ENCODE measurements at regions not wholly inside any gene's neighbourhood (a gene's known extent, or its start where the extent isn't known, plus 50 kb on each side); places are given as distances from the start of the nearest gene placed in this dataset.

DNA sequence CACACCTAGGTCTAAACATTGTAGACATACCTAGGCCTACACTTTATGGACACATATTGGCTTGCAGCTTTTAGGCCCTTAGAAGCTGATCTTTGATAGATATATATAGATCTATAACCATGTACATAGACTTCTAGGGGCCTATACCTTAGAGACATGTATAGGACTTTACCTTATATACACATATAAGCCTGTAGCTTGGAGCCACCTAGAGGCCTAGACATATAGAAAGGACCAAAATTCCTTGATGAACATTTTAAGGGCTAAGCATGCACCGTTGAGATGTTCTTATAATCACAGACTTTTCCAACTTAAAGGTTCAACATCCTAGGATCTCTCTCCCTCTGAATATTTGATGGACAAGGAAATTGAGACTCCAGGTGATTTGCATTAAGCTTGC is 371.7 kb upstream of the SASH1 start:
- H3K9me3 Mint-ChIP-seq (ENCODE audit: unreplicated experiment), result peaks cover 6% of the 10 kb centered on the region
- peaks cover 15% of the 10 kb centered on the region for H3K4me1 Mint-ChIP-seq (ENCODE audit: unreplicated experiment)
- no peak overlapping the region for H3K27ac Mint-ChIP-seq (ENCODE audit: unreplicated experiment)
- no peaks in the 10 kb centered on the region for H3K36me3 Mint-ChIP-seq (ENCODE audit: unreplicated experiment)
- H3K4me3 Mint-ChIP-seq (ENCODE audit: unreplicated experiment), result no peak overlapping the region
- TF ChIP-seq, protein P1, sequence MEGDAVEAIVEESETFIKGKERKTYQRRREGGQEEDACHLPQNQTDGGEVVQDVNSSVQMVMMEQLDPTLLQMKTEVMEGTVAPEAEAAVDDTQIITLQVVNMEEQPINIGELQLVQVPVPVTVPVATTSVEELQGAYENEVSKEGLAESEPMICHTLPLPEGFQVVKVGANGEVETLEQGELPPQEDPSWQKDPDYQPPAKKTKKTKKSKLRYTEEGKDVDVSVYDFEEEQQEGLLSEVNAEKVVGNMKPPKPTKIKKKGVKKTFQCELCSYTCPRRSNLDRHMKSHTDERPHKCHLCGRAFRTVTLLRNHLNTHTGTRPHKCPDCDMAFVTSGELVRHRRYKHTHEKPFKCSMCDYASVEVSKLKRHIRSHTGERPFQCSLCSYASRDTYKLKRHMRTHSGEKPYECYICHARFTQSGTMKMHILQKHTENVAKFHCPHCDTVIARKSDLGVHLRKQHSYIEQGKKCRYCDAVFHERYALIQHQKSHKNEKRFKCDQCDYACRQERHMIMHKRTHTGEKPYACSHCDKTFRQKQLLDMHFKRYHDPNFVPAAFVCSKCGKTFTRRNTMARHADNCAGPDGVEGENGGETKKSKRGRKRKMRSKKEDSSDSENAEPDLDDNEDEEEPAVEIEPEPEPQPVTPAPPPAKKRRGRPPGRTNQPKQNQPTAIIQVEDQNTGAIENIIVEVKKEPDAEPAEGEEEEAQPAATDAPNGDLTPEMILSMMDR (IDR thresholded peaks at IDR 0.05), result peak; percentile 41
- no peak for DNase-seq (ENCODE audit: extremely low spot score, unreplicated experiment)
- no peaks in the 10 kb centered on the region for H3K27me3 Mint-ChIP-seq (ENCODE audit: unreplicated experiment)

DNA sequence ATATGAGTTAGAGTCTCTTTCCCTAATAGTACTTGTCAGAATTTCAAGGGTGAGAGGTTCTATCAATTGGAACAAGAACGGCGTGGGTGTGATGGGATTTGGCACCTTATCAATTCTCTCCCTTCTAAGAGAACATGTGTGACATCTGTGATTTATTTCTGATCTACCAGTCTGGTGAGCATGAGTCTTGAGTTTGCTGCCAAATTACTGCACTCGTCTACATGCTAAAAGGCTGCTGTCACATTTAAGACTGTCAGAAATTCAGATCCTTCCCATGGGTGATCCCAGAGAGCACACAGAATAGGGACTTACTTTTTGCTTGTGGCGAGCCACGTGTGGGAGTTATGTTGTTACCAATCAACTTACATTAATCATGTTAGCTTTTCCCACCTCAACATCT is 370.2 kb upstream of the SASH1 start:
- TF ChIP-seq, protein P1 (IDR thresholded peaks at IDR 0.05), result no peak
- peaks cover 15% of the 10 kb centered on the region for H3K4me1 Mint-ChIP-seq (ENCODE audit: unreplicated experiment)
- DNase-seq (ENCODE audit: extremely low spot score, unreplicated experiment), result no peak
- no peak overlapping the region for H3K4me3 Mint-ChIP-seq (ENCODE audit: unreplicated experiment)
- H3K27me3 Mint-ChIP-seq (ENCODE audit: unreplicated experiment), result no peaks in the 10 kb centered on the region
- H3K9me3 Mint-ChIP-seq (ENCODE audit: unreplicated experiment), result peaks cover 6% of the 10 kb centered on the region
- no peaks in the 10 kb centered on the region for H3K36me3 Mint-ChIP-seq (ENCODE audit: unreplicated experiment)
- no peak overlapping the region for H3K27ac Mint-ChIP-seq (ENCODE audit: unreplicated experiment)

DNA sequence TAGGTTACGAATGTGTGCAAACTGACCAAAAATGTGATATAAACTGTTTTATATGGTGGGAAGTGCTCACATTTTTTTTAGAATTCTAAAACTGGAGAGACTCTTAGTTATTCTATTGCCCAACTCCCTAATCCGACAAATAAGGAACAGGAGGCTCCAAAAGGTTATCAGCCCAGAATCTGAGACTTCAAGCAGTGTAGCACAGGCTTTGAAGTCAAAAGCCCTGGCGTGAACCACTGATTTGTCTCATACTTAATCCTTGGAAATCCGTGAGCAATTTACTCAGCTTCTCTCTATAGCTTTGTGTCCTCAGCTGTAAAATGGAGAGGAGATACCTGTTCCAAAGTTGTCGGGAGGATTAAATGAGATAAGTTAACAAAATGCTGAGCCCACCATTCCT is 368.8 kb upstream of the SASH1 start:
- no peak for DNase-seq (ENCODE audit: extremely low spot score, unreplicated experiment)
- Mint-ChIP-seq H3K36me3 (ENCODE audit: unreplicated experiment) (no peaks in the 10 kb centered on the region), H3K4me1 (ENCODE audit: unreplicated experiment) (peaks cover 15% of the 10 kb centered on the region), H3K27me3 (ENCODE audit: unreplicated experiment) (no peaks in the 10 kb centered on the region), H3K4me3 (ENCODE audit: unreplicated experiment) (no peak overlapping the region), H3K9me3 (ENCODE audit: unreplicated experiment) (peaks cover 6% of the 10 kb centered on the region), H3K27ac (ENCODE audit: unreplicated experiment) (no peak overlapping the region)
- TF ChIP-seq, protein P1 (IDR thresholded peaks at IDR 0.05), result no peak

DNA sequence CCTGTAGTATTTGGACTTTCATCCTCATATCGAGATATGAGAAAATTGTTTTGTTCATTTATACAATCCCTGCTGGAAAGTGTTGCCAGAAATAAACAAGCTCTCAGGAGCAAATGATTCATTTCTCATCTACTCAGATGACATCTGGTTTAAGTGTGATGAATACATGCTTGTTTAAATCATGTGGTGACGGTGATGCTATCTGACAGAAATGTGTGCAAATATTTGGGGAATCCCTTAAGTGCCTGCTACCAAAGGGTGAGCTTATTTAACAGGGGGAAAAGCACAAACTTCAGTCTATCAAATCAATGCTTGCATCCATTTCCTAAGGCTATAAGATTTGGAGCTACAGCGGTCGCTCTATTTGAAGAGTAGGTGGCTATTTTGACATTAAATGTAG is 368.3 kb upstream of the SASH1 start:
- H3K36me3 Mint-ChIP-seq (ENCODE audit: unreplicated experiment), result no peaks in the 10 kb centered on the region
- H3K9me3 Mint-ChIP-seq (ENCODE audit: unreplicated experiment), result peaks cover 6% of the 10 kb centered on the region
- no peaks in the 10 kb centered on the region for H3K27me3 Mint-ChIP-seq (ENCODE audit: unreplicated experiment)
- no peak overlapping the region for H3K27ac Mint-ChIP-seq (ENCODE audit: unreplicated experiment)
- H3K4me1 Mint-ChIP-seq (ENCODE audit: unreplicated experiment), result peaks cover 15% of the 10 kb centered on the region
- TF ChIP-seq, protein P1 (IDR thresholded peaks at IDR 0.05), result no peak
- no peak overlapping the region for H3K4me3 Mint-ChIP-seq (ENCODE audit: unreplicated experiment)
- no peak for DNase-seq (ENCODE audit: extremely low spot score, unreplicated experiment)

DNA sequence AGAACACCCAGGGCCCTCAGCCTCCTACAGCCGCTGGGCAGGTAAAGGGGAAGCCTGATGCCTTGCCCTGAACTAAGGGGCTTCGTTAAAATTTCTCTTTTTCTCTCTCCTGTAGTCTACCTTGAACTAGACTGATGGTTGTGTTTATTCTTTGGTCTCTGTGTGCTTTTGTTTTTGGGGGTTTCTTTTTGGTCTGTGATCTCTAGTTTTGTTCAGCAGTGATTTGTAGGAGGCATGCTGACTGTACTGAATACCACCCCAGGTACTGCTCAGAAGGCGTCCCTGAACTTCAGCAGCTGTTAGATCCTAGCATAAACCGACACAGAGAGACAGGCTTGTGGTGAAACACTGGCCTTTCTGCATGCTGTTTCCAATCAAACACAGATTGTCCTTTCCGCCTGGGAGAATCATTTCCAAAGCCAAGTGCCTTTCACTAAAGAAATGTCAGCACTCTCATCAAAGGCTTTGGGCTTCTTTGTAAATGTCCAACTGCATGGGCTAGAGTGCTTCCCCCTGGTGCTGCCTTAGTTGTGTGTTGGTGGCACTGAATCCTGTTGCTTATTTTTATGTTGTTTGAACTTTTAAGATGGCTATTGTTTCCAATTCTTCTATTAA is 364.7 kb upstream of the SASH1 start:
- no peak for DNase-seq (ENCODE audit: extremely low spot score, unreplicated experiment)
- TF ChIP-seq, protein P1 (IDR thresholded peaks at IDR 0.05), result no peak
- Mint-ChIP-seq H3K36me3 (ENCODE audit: unreplicated experiment) (no peaks in the 10 kb centered on the region), H3K4me1 (ENCODE audit: unreplicated experiment) (peaks cover 15% of the 10 kb centered on the region), H3K9me3 (ENCODE audit: unreplicated experiment) (no peaks in the 10 kb centered on the region), H3K4me3 (ENCODE audit: unreplicated experiment) (no peak overlapping the region), H3K27me3 (ENCODE audit: unreplicated experiment) (no peaks in the 10 kb centered on the region), H3K27ac (ENCODE audit: unreplicated experiment) (no peak overlapping the region)

Data from osteocyte (in vitro differentiated cells).